Thymus (tissue), 11 donors: ENCODE measurements at regions not wholly inside any gene's neighbourhood (a gene's known extent, or its start where the extent isn't known, plus 50 kb on each side); places are given as distances from the start of the nearest gene placed in this dataset.
"Not testable (repeated sequence)": the region's sequence is repeated elsewhere in the genome, so short reads cannot be mapped to it uniquely, and the experiment has no call there.

Experiments used
- DNase-seq, 9 donors: peaks; one replicate each; pipeline ENCODE4 v3.0.0-alpha.2; 2013; ENCODE audit warnings: low spot score in 9 of 9, low read depth in 6 of 9, missing footprints in 1 of 9
- H3K27ac ChIP-seq, 2 donors: one replicate each; pipeline ENCODE4 v1.5.1; 2013; ENCODE audit warnings: control low read depth in 1 of 2, low read depth in 1 of 2, low read length in 1 of 2, mild to moderate bottlenecking in 1 of 2, moderate library complexity in 1 of 2
- H3K27me3 ChIP-seq, 2 donors: one replicate each; pipeline ENCODE4 v1.5.1; 2013; ENCODE audit warnings: low read length in 1 of 2; ENCODE audit not compliant: control insufficient read depth in 2 of 2, insufficient read depth in 1 of 2
- H3K36me3 ChIP-seq, 2 donors: one replicate each; pipeline ENCODE4 v1.5.1; 2013; ENCODE audit warnings: low read length in 1 of 2, mild to moderate bottlenecking in 1 of 2, moderate library complexity in 1 of 2; ENCODE audit not compliant: control insufficient read depth in 2 of 2, insufficient read depth in 2 of 2
- H3K4me1 ChIP-seq, 2 donors: one replicate each; pipeline ENCODE4 v1.5.1; 2013; ENCODE audit warnings: low read length in 2 of 2; ENCODE audit not compliant: control insufficient read depth in 2 of 2, insufficient read depth in 2 of 2
- H3K4me3 ChIP-seq, 2 donors: one replicate each; pipeline ENCODE4 v1.5.1; 2013; ENCODE audit warnings: low read length in 2 of 2, control low read depth in 1 of 2, mild to moderate bottlenecking in 1 of 2
- H3K9me3 ChIP-seq, 2 donors: one replicate each; pipeline ENCODE4 v1.5.1; 2013; ENCODE audit warnings: low read length in 1 of 2, mild to moderate bottlenecking in 1 of 2; ENCODE audit not compliant: control insufficient read depth in 2 of 2, insufficient read depth in 1 of 2
- WGBS: extraction: QIAGEN DNeasy Blood & Tissue Kit; methylation state at CpG from one replicate; pipeline ENCODE4 v1.1.7; 2013; 5-methylcytosine and 5-hydroxymethylcytosine counted together
- donor health status: healthy.

- DNase-seq, H3K4me1 ChIP-seq, H3K36me3 ChIP-seq, H3K9me3 ChIP-seq, H3K27ac ChIP-seq, H3K27me3 ChIP-seq, H3K4me3 ChIP-seq: not testable (repeated sequence)
- 96% methylated on average over 4 of the region's 4 CpGs for WGBS
Measured at GRCh38 chr7:119032136-119032535, 807.6 kb downstream of the ANKRD7 start.

- Histone ChIP-seq H3K27ac (no peak overlapping the region), H3K27me3 (no peaks in the 10 kb centered on the region), H3K36me3 (no peaks in the 10 kb centered on the region), H3K4me1 (no peaks in the 10 kb centered on the region), H3K9me3 (no peaks in the 10 kb centered on the region), H3K4me3 (no peak overlapping the region)
- WGBS, result 86% methylated on average over 3 of the region's 3 CpGs
- DNase-seq, result no peak
Measured at GRCh38 chr7:119033641-119034040, 809.1 kb downstream of the ANKRD7 start.

- no peaks in the 10 kb centered on the region for H3K9me3 ChIP-seq
- no peaks in the 10 kb centered on the region for H3K27me3 ChIP-seq
- whole genome bisulfite sequencing, result 72% methylated on average over 2 of the region's 2 CpGs
- no peaks in the 10 kb centered on the region for H3K4me1 ChIP-seq
- no peaks in the 10 kb centered on the region for H3K36me3 ChIP-seq
- no peak overlapping the region for H3K27ac ChIP-seq
- no peak for DNase-seq
- no peak overlapping the region for H3K4me3 ChIP-seq
Measured at GRCh38 chr7:119037941-119038340, 813.4 kb downstream of the ANKRD7 start.

DNA sequence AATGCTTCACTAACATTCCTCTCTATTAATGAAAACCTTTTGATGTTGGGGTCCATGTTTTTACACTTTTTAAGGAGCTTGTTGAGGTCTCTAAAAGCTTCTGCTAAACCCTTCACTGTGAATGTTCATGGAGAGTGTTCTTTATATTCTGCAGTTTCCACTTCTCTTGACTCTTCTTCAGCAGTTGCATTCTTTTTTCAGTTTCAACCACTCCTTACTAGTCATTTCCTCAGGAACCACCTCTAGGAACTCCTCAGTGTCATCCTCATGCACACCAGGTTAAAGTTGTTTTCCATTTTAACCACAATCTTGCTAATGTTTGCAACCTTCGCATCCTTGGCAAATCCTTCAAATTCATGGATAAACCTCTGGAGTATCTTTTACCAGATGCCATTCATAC lies 821.6 kb downstream of the ANKRD7 start:
- 97% methylated on average over 1 of the region's 1 CpG for WGBS
- H3K27me3 ChIP-seq, result no peaks in the 10 kb centered on the region
- H3K4me1 ChIP-seq, result no peaks in the 10 kb centered on the region
- H3K4me3 ChIP-seq, result no peak overlapping the region
- DNase-seq, result no peak
- no peak overlapping the region for H3K27ac ChIP-seq
- no peaks in the 10 kb centered on the region for H3K36me3 ChIP-seq
- no peaks in the 10 kb centered on the region for H3K9me3 ChIP-seq

GRCh38 chr7:119065966-119066365 lies 841.5 kb downstream of the ANKRD7 start:
- Histone ChIP-seq H3K27me3 (no peaks in the 10 kb centered on the region), H3K4me1 (no peaks in the 10 kb centered on the region), H3K9me3 (no peaks in the 10 kb centered on the region), H3K4me3 (no peak overlapping the region), H3K36me3 (no peaks in the 10 kb centered on the region), H3K27ac (no peak overlapping the region)
- 95% methylated on average over 4 of the region's 4 CpGs for WGBS
- DNase-seq, result no peak

- Histone ChIP-seq H3K9me3 (no peaks in the 10 kb centered on the region), H3K4me1 (no peaks in the 10 kb centered on the region), H3K36me3 (no peaks in the 10 kb centered on the region), H3K4me3 (no peak overlapping the region), H3K27me3 (no peaks in the 10 kb centered on the region), H3K27ac (no peak overlapping the region)
- 89% methylated on average over 1 of the region's 1 CpG for WGBS
- DNase-seq, result no peak
Measured at GRCh38 chr7:119086026-119086425, 861.5 kb downstream of the ANKRD7 start.

DNA sequence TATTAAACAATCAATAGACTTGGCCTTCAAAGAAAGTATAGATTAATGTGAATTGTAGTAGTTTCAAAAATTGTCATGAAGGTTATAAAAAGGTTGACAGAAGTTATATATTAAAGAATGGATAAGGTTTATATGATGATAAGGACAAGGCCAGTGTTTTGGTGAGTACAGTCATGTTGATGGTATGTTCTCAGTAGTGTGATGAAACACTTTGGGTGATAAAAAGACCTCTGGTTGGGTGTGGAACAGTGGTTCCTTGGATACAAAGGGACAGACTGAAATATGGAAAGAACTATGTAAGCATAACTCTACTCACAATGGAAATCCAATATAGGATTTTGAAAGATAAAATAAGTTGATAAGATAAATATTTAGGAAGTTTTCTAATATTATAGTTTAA lies 866.3 kb downstream of the ANKRD7 start:
- Histone ChIP-seq H3K4me1 (no peaks in the 10 kb centered on the region), H3K27me3 (no peaks in the 10 kb centered on the region), H3K36me3 (no peaks in the 10 kb centered on the region), H3K4me3 (no peak overlapping the region), H3K9me3 (no peaks in the 10 kb centered on the region), H3K27ac (no peak overlapping the region)
- DNase-seq, result no peak

DNA sequence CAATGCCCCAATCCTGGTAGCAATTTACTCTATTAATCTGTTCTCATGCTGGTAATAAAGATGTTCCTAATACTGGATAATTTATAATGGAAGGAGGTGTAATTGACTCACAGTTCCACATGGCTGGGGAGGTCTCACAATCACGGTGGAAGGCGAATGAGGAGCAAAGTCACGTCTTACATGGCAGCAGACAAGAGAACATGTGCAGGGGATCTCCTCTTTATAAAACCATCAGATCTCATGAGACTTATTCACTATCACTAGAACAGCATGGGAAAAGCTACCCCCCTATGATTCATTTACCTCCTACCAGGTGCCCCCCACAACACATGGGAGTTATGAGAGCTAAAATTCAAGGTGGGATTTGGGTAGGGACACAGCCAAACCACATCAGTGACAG lies 872.2 kb downstream of the ANKRD7 start:
- DNase-seq, result no peak
- H3K4me3 ChIP-seq, result no peak overlapping the region
- H3K27me3 ChIP-seq, result no peaks in the 10 kb centered on the region
- H3K27ac ChIP-seq, result no peak overlapping the region
- H3K36me3 ChIP-seq, result no peaks in the 10 kb centered on the region
- 94% methylated on average over 3 of the region's 3 CpGs for WGBS
- H3K9me3 ChIP-seq, result no peaks in the 10 kb centered on the region
- no peaks in the 10 kb centered on the region for H3K4me1 ChIP-seq

DNA sequence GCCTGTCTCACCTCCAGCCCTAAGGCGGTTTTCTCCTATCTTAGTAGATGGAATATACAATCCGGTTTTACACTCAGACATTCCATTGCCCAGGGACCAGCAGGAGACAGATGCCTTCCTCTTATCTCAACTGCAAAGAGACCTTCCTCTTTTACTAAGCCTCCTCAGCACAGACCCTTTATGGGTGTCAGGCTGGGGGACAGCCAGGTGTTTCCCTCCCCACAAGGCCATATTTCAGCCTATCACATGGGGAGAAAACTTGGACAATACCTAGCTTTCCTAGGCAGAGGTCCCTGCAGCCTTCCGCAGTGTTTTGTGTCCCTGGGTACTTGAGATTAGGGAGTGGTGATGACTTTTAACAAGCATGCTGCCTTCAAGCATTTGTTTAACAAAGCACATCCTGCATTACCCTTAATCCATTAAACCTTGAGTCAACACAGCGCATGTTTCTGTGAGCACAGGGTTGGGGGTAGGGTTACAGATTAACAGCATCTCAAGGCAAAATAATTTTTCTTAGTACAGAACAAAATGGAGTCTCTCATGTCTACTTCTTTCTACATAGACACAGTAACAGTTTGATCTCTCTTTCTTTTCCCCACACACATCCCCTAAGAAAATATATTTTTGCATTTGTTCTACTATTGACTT lies 876.2 kb downstream of the ANKRD7 start:
- DNase-seq, H3K4me3 ChIP-seq: not testable (repeated sequence)
- 41% methylated on average over 4 of the region's 4 CpGs for WGBS

DNA sequence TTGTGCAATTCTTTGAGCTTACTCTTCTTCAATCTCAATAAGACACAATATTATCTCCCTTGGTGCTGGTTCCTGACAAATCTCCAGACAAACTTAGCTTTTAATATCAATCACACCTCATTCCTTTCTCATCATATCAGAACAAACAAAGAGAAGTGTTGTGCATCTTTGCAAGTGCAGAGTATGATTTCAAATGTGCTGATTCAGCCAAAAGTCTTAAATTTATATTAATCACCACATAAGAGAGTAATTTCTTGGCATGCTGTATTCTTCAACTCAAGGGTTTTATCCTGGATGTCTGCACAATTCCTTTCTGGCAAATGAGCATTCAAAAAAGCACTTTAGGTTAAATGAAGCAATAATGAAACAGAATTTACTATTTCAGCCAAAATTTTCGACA lies 877.8 kb downstream of the ANKRD7 start:
- WGBS, result 79% methylated on average over 1 of the region's 1 CpG
- Histone ChIP-seq H3K27ac (no peak overlapping the region), H3K4me1 (no peaks in the 10 kb centered on the region), H3K36me3 (no peaks in the 10 kb centered on the region), H3K9me3 (no peaks in the 10 kb centered on the region), H3K4me3 (no peak overlapping the region), H3K27me3 (no peaks in the 10 kb centered on the region)
- DNase-seq, result no peak

More for the DNA sequence above, 876.2 kb downstream of the ANKRD7 start:
- not testable (repeated sequence) for H3K4me1 ChIP-seq, H3K36me3 ChIP-seq, H3K9me3 ChIP-seq, H3K27ac ChIP-seq, H3K27me3 ChIP-seq
